Neuronal stem cell (in vitro differentiated cells): ENCODE measurements at regions not wholly inside any gene's neighbourhood (a gene's known extent, or its start where the extent isn't known, plus 50 kb on each side); places are given as distances from the start of the nearest gene placed in this dataset.

ENCODE experiments used
- DNase-seq: peaks from one replicate; pipeline ENCODE4 v3.0.0-alpha.2; 2013; ENCODE audit warnings: low spot score
- H2AFZ ChIP-seq: one replicate; pipeline ENCODE4 v1.6.1; 2013; ENCODE audit warnings: mild to moderate bottlenecking, low read length, inconsistent platforms
- H2AK5ac ChIP-seq: 2 replicates; pipeline ENCODE4 v1.6.1; 2013; ENCODE audit warnings: low read depth, mild to moderate bottlenecking, inconsistent platforms, low read length, moderate library complexity, mixed read lengths
- H2BK120ac ChIP-seq: 2 replicates; pipeline ENCODE4 v1.6.1; 2013; ENCODE audit warnings: low read depth, mild to moderate bottlenecking, inconsistent platforms, low read length, moderate library complexity, mixed read lengths
- H2BK12ac ChIP-seq: one replicate; pipeline ENCODE4 v1.6.1; 2013; ENCODE audit warnings: low read length, inconsistent platforms
- H2BK15ac ChIP-seq: 2 replicates; pipeline ENCODE4 v1.6.1; 2013; ENCODE audit warnings: mild to moderate bottlenecking, low read length, inconsistent platforms, mixed read lengths
- H2BK5ac ChIP-seq: one replicate; pipeline ENCODE4 v1.6.1; 2013; ENCODE audit warnings: inconsistent platforms, mild to moderate bottlenecking, low read length, moderate library complexity
- H3K14ac ChIP-seq: one replicate; pipeline ENCODE4 v1.6.1; 2013; ENCODE audit warnings: low read length, inconsistent platforms
- H3K18ac ChIP-seq: 2 replicates; pipeline ENCODE4 v1.6.1; 2013; ENCODE audit warnings: low read length, inconsistent platforms
- H3K23ac ChIP-seq: 2 replicates; pipeline ENCODE4 v1.6.1; 2013; ENCODE audit warnings: low read depth, mild to moderate bottlenecking, mixed read lengths, low read length, inconsistent platforms; ENCODE audit not compliant: poor library complexity
- H3K27ac ChIP-seq: replicated peaks from 3 replicates; pipeline ENCODE4 v1.5.1; 2013; ENCODE audit warnings: low read length, inconsistent platforms
- H3K27me3 ChIP-seq, 3 experiments: 2 replicates each; pipeline ENCODE4 v1.6.1; 2013; ENCODE audit warnings: low read length in 3 of 3, mild to moderate bottlenecking in 2 of 3, inconsistent platforms in 1 of 3, low read depth in 1 of 3, mixed read lengths in 1 of 3, moderate library complexity in 1 of 3; ENCODE audit not compliant: control insufficient read depth in 3 of 3, insufficient read depth in 3 of 3
- H3K36me3 ChIP-seq, 2 donors: replicated peaks in 1 of 2; 2 replicates each; pipeline ENCODE4 v1.6.1; 2013; ENCODE audit warnings: low read length in 2 of 2; ENCODE audit not compliant: control insufficient read depth in 2 of 2, insufficient read depth in 2 of 2
- H3K4ac ChIP-seq: 2 replicates; pipeline ENCODE4 v1.6.1; 2013; ENCODE audit warnings: inconsistent platforms, mild to moderate bottlenecking, low read length, moderate library complexity
- H3K4me1 ChIP-seq, 2 donors: 1 replicate in 1 of 2; 2 replicates in 1 of 2; pipeline ENCODE4 v1.6.1; 2013; ENCODE audit warnings: low read length in 2 of 2, low read depth in 1 of 2; ENCODE audit not compliant: control insufficient read depth in 2 of 2, insufficient read depth in 1 of 2
- H3K4me2 ChIP-seq: one replicate; pipeline ENCODE4 v1.6.1; 2013; ENCODE audit warnings: mild to moderate bottlenecking, low read length, inconsistent platforms; ENCODE audit not compliant: insufficient read depth, poor library complexity, severe bottlenecking
- H3K4me3 ChIP-seq, 2 donors: 2 replicates each; pipeline ENCODE4 v1.5.1; 2013; ENCODE audit warnings: low read length in 2 of 2, mild to moderate bottlenecking in 2 of 2, inconsistent platforms in 1 of 2, moderate library complexity in 1 of 2
- H3K79me1 ChIP-seq: one replicate; pipeline ENCODE4 v1.6.1; 2013; ENCODE audit warnings: low read depth, mild to moderate bottlenecking, inconsistent platforms, low read length, moderate library complexity
- H3K9ac ChIP-seq: one replicate; pipeline ENCODE4 v1.6.1; 2013; ENCODE audit warnings: mild to moderate bottlenecking, low read depth, low read length, inconsistent platforms; ENCODE audit not compliant: poor library complexity
- H3K9me3 ChIP-seq, 2 donors: replicated peaks in 1 of 2; 2 replicates each; pipeline versions ENCODE3 to v1.6.1; 2013; ENCODE audit warnings: low read length in 2 of 2, mild to moderate bottlenecking in 2 of 2, inconsistent platforms in 1 of 2, low read depth in 1 of 2, mixed read lengths in 1 of 2, moderate library complexity in 1 of 2; ENCODE audit not compliant: control insufficient read depth in 2 of 2, insufficient read depth in 1 of 2
- H4K8ac ChIP-seq: one replicate; pipeline ENCODE4 v1.6.1; 2013; ENCODE audit warnings: low read depth, mild to moderate bottlenecking, inconsistent platforms, low read length, moderate library complexity
- H4K91ac ChIP-seq: one replicate; pipeline ENCODE4 v1.6.1; 2013; ENCODE audit warnings: low read length, low read depth, mild to moderate bottlenecking, inconsistent platforms; ENCODE audit not compliant: poor library complexity
- WGBS, 2 donors: extraction: QIAGEN DNeasy Blood & Tissue Kit; methylation state at CpG; one replicate each; pipeline ENCODE4 v1.1.7; 2013; ENCODE audit warnings: missing lambda C conversion rate in 2 of 2, mixed read lengths in 1 of 2; ENCODE audit not compliant: insufficient read length in 2 of 2, insufficient replicate concordance in 1 of 2; ENCODE audit errors: extremely low coverage in 2 of 2; 5-methylcytosine and 5-hydroxymethylcytosine counted together

DNA sequence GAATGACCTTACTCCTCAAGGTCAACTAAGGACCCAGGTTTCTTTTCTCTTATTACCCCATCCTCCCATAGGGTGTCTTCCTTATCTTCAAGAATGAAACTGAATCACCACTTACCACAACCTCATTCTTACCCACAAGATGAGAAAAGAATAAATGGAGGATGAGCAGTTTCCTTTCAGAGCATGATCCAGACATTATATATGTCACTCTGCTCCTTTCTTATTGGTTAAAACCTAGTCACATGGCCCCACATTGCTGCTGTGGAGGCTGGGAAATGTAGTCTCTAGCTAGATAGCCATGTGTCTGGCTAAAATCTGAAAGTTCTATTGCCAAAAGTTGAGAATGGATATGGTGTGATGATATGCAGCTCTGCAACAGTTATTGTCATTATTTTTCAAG is 62.4 kb upstream of the RAI2 start:
- H3K4me1 ChIP-seq, result no peaks in the 10 kb centered on the region
- H2AK5ac ChIP-seq, result no peak overlapping the region
- no peak overlapping the region for H3K4me3 ChIP-seq
- H3K36me3 ChIP-seq, result no peaks in the 10 kb centered on the region
- H2BK15ac ChIP-seq, result no peak overlapping the region
- H3K9me3 ChIP-seq, result no peaks in the 10 kb centered on the region
- no peak overlapping the region for H4K91ac ChIP-seq
- no peak overlapping the region for H4K8ac ChIP-seq
- H3K79me1 ChIP-seq, result no peaks in the 10 kb centered on the region
- H3K27ac ChIP-seq, result no peak overlapping the region
- H2BK5ac ChIP-seq, result no peak overlapping the region
- no peak overlapping the region for H3K4me2 ChIP-seq
- no peak overlapping the region for H2BK12ac ChIP-seq
- H2BK120ac ChIP-seq, result no peak overlapping the region
- H2AFZ ChIP-seq, result no peak overlapping the region
- H3K18ac ChIP-seq, result no peak overlapping the region
- peaks cover 0 to 2% (median 0%) of the 10 kb centered on the region in 3 experiments for H3K27me3 ChIP-seq
- H3K23ac ChIP-seq, result no peak overlapping the region
- no peak for DNase-seq
- no peak overlapping the region for H3K9ac ChIP-seq
- H3K4ac ChIP-seq, result no peak overlapping the region
- H3K14ac ChIP-seq, result no peak overlapping the region

DNA sequence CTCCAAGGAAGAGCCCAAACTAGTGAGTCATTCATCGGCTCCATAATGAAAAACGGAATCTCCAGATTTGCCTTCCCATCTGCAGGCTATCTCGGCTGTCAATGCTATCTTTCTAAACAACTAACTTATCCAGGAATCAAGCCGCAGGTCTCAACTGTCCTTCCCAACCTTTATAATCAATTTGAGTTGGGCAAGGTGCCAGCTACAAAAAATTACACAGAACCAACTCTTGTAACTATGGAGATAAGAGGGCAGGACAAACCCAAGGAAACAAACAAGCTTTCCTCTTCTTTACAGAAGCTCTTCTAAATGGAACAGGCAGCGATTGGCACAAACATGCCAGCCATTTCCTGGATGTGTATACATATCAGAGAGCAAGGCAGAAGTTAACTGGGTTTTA is 61.2 kb upstream of the RAI2 start:
- H3K27ac ChIP-seq, result no peak overlapping the region
- no peak overlapping the region for H4K8ac ChIP-seq

DNA sequence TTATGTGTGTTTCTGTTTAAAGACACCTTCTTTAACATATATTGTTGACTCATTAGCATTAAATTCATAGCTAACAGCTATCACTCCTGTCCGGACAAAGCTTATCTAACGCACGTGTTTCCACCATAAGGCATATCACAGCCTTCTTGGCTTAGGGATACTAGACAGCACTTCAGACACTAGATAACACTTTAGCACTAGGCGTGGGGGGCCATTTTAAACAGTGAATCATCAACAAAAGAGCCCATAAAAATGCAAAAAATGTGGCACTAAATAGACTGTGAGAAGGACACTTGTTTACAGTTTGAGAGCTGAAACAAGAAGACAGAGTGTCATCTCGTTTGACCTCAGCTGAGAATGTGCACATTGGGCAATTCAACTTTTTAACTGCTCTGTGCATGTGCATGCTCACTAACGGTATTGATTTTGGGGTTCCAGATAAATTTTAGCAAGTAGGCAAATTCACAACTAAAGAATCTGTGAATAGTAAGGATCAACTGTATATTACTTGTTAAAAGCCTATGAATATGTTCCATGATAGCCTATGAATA is 58.9 kb upstream of the RAI2 start:
- H4K8ac ChIP-seq, result no peak overlapping the region

More for the DNA sequence above, 61.2 kb upstream of the RAI2 start:
- no peaks in the 10 kb centered on the region for H3K4me1 ChIP-seq
- no peak overlapping the region for H2BK120ac ChIP-seq
- no peak overlapping the region for H3K4me2 ChIP-seq
- H3K27me3 ChIP-seq, result no peaks in the 10 kb centered on the region
- H2BK15ac ChIP-seq, result no peak overlapping the region
- H3K9me3 ChIP-seq, result no peaks in the 10 kb centered on the region
- H3K18ac ChIP-seq, result no peak overlapping the region
- H4K91ac ChIP-seq, result no peak overlapping the region
- no peak overlapping the region for H2AK5ac ChIP-seq
- no peak overlapping the region for H3K9ac ChIP-seq
- H3K23ac ChIP-seq, result no peak overlapping the region
- no peak for DNase-seq
- no peak overlapping the region for H2BK12ac ChIP-seq
- no peaks in the 10 kb centered on the region for H3K36me3 ChIP-seq
- no CpG with 5 or more reads among the region's 5 CpGs for WGBS, 2 donors
- no peak overlapping the region for H2BK5ac ChIP-seq
- H3K4me3 ChIP-seq, result no peak overlapping the region
- no peak overlapping the region for H3K14ac ChIP-seq
- H3K79me1 ChIP-seq, result no peaks in the 10 kb centered on the region
- H2AFZ ChIP-seq, result no peak overlapping the region
- H3K4ac ChIP-seq, result no peak overlapping the region

DNA sequence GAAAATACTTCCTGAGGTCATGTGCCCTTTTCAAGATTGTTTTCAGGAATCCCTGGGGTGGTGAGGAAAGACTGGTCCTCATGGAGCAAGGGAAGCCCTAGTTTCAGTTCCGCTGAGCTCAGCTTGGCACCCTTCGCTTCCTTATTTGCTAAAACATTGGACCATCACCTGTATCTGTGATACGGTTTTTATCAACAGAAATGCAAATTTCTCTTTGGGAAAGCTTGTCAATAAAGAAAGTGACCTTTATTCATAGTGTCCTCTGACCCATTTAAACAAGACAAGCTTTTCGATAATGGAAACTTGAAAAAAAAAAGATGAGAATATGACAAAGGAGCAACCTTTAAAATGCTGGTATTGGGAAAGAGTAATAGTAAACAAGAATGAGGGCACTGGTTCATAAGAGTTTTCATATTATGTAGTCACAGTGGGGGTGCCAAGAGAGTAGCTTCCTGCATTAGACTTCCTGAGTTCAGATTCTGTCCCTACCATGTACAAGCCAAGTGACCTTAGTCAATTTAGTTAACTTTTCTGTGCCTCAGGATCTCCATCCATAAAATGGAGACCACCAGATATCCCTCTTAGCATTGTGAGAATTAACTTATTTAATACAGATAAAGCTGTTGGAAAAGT is 57.0 kb upstream of the RAI2 start:
- H2AFZ ChIP-seq, result no peak overlapping the region
- DNase-seq, result no peak
- no peak overlapping the region for H3K4ac ChIP-seq
- H3K4me1 ChIP-seq, result no peaks in the 10 kb centered on the region
- H2BK120ac ChIP-seq, result no peak overlapping the region
- H3K9me3 ChIP-seq, result no peaks in the 10 kb centered on the region
- H3K27me3 ChIP-seq, result peaks cover 0 to 8% (median 0%) of the 10 kb centered on the region in 3 experiments
- H4K8ac ChIP-seq, result no peak overlapping the region
- no peak overlapping the region for H4K91ac ChIP-seq
- H3K27ac ChIP-seq, result no peak overlapping the region
- H3K79me1 ChIP-seq, result no peaks in the 10 kb centered on the region
- no peak overlapping the region for H3K18ac ChIP-seq
- H2BK15ac ChIP-seq, result no peak overlapping the region
- H3K23ac ChIP-seq, result no peak overlapping the region
- no peaks in the 10 kb centered on the region for H3K36me3 ChIP-seq
- H2BK5ac ChIP-seq, result no peak overlapping the region
- no peak overlapping the region for H3K4me2 ChIP-seq
- H3K4me3 ChIP-seq, result no peak overlapping the region
- WGBS, 2 donors, result no CpG with 5 or more reads among the region's 4 CpGs
- no peak overlapping the region for H2AK5ac ChIP-seq
- H3K9ac ChIP-seq, result no peak overlapping the region
- no peak overlapping the region for H2BK12ac ChIP-seq
- no peak overlapping the region for H3K14ac ChIP-seq

More for the DNA sequence above, 58.9 kb upstream of the RAI2 start:
- Histone ChIP-seq H3K9ac (no peak overlapping the region), H2BK15ac (no peak overlapping the region), H3K18ac (no peak overlapping the region), H3K9me3 (no peaks in the 10 kb centered on the region), H2AFZ (no peak overlapping the region), H3K27ac (no peak overlapping the region), H3K36me3 (no peaks in the 10 kb centered on the region), H3K4me3 (no peak overlapping the region), H3K14ac (no peak overlapping the region), H2AK5ac (no peak overlapping the region), H3K23ac (no peak overlapping the region), H3K27me3 (no peaks in the 10 kb centered on the region), H2BK120ac (no peak overlapping the region), H4K91ac (no peak overlapping the region), H3K4ac (no peak overlapping the region), H2BK12ac (no peak overlapping the region), H3K4me1 (no peaks in the 10 kb centered on the region), H3K4me2 (no peak overlapping the region), H3K79me1 (no peaks in the 10 kb centered on the region), H2BK5ac (no peak overlapping the region)
- no peak for DNase-seq
- no CpG with 5 or more reads among the region's 6 CpGs for WGBS, 2 donors
